BE2C (cell line): ENCODE measurements at regions not wholly inside any gene's neighbourhood (a gene's known extent, or its start where the extent isn't known, plus 50 kb on each side); places are given as distances from the start of the nearest gene placed in this dataset.

Source experiments
- DNase-seq: peaks from one replicate; pipeline ENCODE4 v3.0.0-alpha.2; 2020
- H3K27me3 ChIP-seq: fragments of 250-450 bp; sonication (Bioruptor Pico); 2 replicates; pipeline ENCODE4 v1.5.1; 2020; ENCODE audit warnings: mild to moderate bottlenecking
- H3K36me3 ChIP-seq: fragments of 250-450 bp; sonication (Bioruptor Pico); 2 replicates; pipeline ENCODE4 v1.5.1; 2020; ENCODE audit warnings: mild to moderate bottlenecking
- H3K4me1 ChIP-seq: fragments of 250-450 bp; sonication (Bioruptor Pico); 2 replicates; pipeline ENCODE4 v1.5.1; 2020
- H3K4me3 ChIP-seq: 2 replicates; pipeline ENCODE4 v1.5.1; 2011; ENCODE audit warnings: low read depth, low read length
- H3K9me3 ChIP-seq: fragments of 250-450 bp; sonication (Bioruptor Pico); 2 replicates; pipeline ENCODE4 v1.5.1; 2020
- TF ChIP-seq, protein P1 (sequence below): IDR thresholded peaks from 2 replicates; pipeline ENCODE4 v1.5.1; 2012; ENCODE audit warnings: mild to moderate bottlenecking, low read depth, low read length

DNA sequence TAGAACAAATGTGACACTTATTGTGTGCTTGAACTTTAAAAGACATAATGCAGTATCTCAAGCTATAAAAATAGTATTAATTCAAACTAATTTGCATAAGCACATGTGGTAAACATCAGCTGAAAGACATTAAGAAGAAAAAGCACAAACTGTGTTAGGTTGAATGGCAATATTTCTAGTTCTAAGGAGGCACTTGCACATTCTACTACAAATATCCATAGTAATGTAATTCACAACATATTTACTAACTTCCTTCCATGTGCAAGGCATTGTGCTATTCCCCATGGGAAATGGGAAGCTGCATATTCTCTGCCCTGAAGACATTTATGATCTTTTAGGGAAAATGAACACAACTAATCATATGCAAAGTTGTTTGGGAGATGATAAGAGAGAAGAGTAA lies 80.2 kb upstream of the SLC13A1 start:
- no peak overlapping the region for H3K4me3 ChIP-seq
- TF ChIP-seq, protein P1, sequence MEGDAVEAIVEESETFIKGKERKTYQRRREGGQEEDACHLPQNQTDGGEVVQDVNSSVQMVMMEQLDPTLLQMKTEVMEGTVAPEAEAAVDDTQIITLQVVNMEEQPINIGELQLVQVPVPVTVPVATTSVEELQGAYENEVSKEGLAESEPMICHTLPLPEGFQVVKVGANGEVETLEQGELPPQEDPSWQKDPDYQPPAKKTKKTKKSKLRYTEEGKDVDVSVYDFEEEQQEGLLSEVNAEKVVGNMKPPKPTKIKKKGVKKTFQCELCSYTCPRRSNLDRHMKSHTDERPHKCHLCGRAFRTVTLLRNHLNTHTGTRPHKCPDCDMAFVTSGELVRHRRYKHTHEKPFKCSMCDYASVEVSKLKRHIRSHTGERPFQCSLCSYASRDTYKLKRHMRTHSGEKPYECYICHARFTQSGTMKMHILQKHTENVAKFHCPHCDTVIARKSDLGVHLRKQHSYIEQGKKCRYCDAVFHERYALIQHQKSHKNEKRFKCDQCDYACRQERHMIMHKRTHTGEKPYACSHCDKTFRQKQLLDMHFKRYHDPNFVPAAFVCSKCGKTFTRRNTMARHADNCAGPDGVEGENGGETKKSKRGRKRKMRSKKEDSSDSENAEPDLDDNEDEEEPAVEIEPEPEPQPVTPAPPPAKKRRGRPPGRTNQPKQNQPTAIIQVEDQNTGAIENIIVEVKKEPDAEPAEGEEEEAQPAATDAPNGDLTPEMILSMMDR, result no peak
- H3K27me3 ChIP-seq, result no peaks in the 10 kb centered on the region
- peaks cover 22% of the 10 kb centered on the region for H3K4me1 ChIP-seq
- H3K9me3 ChIP-seq, result no peaks in the 10 kb centered on the region
- H3K36me3 ChIP-seq, result no peaks in the 10 kb centered on the region
- DNase-seq, result no peak

DNA sequence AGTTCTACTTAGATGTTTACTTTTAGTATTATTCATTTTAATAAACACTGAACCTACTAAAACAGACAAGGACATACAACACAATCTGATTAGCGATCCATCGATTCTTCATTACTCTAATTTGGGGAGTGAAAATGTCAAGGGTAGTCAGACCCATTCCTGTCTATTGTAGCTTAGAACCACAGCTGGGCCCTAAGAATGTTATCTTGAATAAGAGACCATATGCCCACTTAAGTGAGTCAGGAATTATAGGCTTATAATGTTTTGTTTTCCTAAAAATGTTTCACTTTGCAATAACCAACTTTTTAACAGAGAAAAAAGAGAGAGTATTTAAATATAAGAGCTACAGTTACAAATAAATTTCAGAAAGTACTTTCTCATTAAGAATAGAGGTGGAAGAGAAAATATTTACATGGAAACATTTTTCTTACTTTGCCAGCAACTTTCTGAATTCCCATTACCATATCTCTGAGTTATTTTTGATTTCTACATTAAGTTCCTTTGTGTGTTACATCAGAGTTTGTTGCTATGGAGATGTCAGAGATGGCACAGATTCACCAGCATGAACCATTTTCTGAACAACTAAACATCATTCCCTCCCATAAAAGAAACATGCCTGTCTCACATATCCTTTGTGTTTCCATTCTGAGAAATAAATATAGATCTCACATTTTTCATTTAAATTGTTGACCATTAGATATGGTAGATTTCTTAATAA lies 75.4 kb upstream of the SLC13A1 start:
- H3K4me3 ChIP-seq, result no peak overlapping the region
- DNase-seq, result no peak
- no peaks in the 10 kb centered on the region for H3K9me3 ChIP-seq
- TF ChIP-seq, protein P1, result no peak
- no peaks in the 10 kb centered on the region for H3K4me1 ChIP-seq
- no peaks in the 10 kb centered on the region for H3K27me3 ChIP-seq
- no peaks in the 10 kb centered on the region for H3K36me3 ChIP-seq

DNA sequence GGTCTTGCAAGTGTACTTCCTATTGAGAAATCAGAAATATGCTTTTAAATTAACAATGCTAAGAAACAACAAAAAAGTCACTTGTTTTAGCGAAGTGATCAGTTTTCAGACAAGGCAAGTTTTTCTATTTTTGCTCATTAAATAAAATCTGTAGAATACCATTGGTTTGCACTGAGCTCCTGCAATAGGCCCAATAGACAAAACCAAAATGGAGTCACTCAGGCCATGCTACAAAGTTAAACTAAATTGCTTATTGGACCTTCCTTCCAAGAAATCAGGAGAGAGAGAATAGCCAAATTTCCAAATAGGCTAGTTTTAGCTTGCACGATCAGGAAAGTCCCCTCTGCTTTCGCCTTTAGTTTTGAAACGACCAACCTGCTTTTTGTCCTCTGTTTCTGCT lies 73.4 kb upstream of the SLC13A1 start:
- Histone ChIP-seq H3K4me3 (no peak overlapping the region), H3K4me1 (no peaks in the 10 kb centered on the region), H3K27me3 (no peaks in the 10 kb centered on the region), H3K9me3 (no peaks in the 10 kb centered on the region), H3K36me3 (no peaks in the 10 kb centered on the region)
- TF ChIP-seq, protein P1, result no peak
- no peak for DNase-seq

DNA sequence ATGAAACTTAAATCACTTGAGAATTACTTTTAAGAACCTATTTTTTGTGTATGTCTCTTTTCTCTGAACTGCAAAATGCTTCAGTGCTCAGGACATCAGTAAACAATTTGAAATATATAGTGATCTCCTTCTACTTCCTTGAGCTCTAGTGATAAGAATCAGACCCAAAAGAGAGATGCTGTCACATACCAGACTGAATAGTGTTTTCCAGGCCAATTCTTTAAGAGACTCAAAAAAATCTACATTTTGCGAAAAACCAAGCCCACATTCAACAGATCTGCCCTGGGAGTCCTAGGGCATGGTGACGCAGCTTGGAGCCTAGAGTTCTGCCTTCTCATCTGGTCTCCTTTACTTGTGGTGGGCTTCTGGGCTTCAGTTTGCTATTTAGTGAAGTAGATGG lies 72.1 kb upstream of the SLC13A1 start:
- H3K9me3 ChIP-seq, result no peaks in the 10 kb centered on the region
- DNase-seq, result no peak
- no peaks in the 10 kb centered on the region for H3K36me3 ChIP-seq
- no peak overlapping the region for H3K4me3 ChIP-seq
- no peaks in the 10 kb centered on the region for H3K27me3 ChIP-seq
- TF ChIP-seq, protein P1, result no peak
- H3K4me1 ChIP-seq, result no peaks in the 10 kb centered on the region

DNA sequence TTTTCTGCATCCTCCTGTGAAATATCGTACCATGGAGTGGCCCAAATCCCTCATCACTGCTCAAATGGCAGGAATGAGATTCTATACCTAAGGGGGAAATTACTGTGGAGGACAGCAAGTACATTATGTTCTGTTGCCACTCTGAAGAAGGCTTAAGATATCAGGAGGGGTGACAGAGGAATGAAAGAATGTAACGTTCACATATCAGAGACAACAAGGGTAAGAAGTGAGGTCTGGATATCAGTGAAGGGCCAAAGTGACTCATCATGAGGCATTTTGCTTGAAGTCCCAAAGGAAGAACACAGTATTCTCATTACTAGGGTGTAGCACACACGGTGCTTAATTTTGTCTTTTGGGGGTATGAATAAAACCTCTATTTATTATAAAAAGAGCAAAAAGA lies 71.5 kb upstream of the SLC13A1 start:
- TF ChIP-seq, protein P1, result no peak
- Histone ChIP-seq H3K9me3 (no peaks in the 10 kb centered on the region), H3K36me3 (no peaks in the 10 kb centered on the region), H3K27me3 (no peaks in the 10 kb centered on the region), H3K4me1 (no peaks in the 10 kb centered on the region), H3K4me3 (no peak overlapping the region)
- no peak for DNase-seq

DNA sequence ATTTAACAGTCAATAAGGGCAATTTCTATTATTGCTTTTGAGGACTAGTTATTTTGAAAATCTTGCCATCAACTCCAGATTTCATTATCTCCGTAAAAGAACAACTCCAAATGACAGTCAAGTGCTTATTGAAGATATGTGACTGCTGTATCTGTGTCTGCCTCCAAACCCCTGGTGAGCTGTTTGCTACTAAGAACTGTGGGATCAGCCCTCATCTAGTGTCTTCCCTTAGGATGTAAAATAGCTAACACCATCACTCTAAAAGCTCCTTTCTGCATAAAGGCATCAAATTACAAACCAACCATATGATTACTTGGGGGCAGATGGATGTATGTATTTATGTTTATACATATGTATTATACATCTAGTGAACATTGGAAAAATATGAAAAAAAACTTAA lies 70.8 kb upstream of the SLC13A1 start:
- no peaks in the 10 kb centered on the region for H3K4me1 ChIP-seq
- TF ChIP-seq, protein P1, result no peak
- no peaks in the 10 kb centered on the region for H3K27me3 ChIP-seq
- DNase-seq, result no peak
- H3K4me3 ChIP-seq, result no peak overlapping the region
- no peaks in the 10 kb centered on the region for H3K36me3 ChIP-seq
- no peaks in the 10 kb centered on the region for H3K9me3 ChIP-seq
